Breast epithelium (tissue), 3 donors: ENCODE measurements at regions not wholly inside any gene's neighbourhood (a gene's known extent, or its start where the extent isn't known, plus 50 kb on each side); places are given as distances from the start of the nearest gene placed in this dataset.

ENCODE experiments used
- POLR2AphosphoS5 ChIP-seq, 3 donors: sonication (generic); formaldehyde crosslinking; IDR thresholded peaks; one replicate each; pipeline ENCODE4 v1.6.1; 2017; ENCODE audit warnings: antibody characterized with exemption in 3 of 3
- TF ChIP-seq, protein P1 (sequence below), 3 donors: fragments of 450-650 bp; IDR thresholded peaks; one replicate each; pipeline ENCODE4 v1.5.1; 2016 to 2017; ENCODE audit warnings: antibody characterized with exemption in 3 of 3, mild to moderate bottlenecking in 3 of 3, moderate library complexity in 3 of 3

DNA sequence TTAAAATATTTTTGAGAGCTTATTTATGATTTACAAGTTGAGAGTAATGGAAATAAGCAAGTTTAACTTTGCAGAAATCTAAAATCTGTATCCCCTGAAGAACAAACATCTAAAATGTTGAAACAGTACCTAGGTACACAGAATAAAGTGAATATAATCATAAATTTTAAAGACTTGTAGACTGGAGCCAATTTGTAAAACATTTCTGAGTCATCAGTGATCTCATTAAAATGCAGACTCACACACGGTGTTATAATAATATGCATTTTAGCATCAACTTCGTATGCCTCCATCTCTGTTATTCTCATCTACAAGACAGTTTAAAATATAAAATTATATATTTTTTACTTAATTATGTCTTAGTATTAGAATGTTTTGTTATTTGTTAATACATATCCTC lies 399.5 kb upstream of the GOLIM4 start:
- TF ChIP-seq, protein P1, sequence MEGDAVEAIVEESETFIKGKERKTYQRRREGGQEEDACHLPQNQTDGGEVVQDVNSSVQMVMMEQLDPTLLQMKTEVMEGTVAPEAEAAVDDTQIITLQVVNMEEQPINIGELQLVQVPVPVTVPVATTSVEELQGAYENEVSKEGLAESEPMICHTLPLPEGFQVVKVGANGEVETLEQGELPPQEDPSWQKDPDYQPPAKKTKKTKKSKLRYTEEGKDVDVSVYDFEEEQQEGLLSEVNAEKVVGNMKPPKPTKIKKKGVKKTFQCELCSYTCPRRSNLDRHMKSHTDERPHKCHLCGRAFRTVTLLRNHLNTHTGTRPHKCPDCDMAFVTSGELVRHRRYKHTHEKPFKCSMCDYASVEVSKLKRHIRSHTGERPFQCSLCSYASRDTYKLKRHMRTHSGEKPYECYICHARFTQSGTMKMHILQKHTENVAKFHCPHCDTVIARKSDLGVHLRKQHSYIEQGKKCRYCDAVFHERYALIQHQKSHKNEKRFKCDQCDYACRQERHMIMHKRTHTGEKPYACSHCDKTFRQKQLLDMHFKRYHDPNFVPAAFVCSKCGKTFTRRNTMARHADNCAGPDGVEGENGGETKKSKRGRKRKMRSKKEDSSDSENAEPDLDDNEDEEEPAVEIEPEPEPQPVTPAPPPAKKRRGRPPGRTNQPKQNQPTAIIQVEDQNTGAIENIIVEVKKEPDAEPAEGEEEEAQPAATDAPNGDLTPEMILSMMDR (IDR thresholded peaks at IDR 0.05), result no peak
- no peak for TF ChIP-seq POLR2AphosphoS5 (IDR thresholded peaks at IDR 0.05)
